Fibroblast of mammary gland (primary cell): ENCODE measurements at regions not wholly inside any gene's neighbourhood (a gene's known extent, or its start where the extent isn't known, plus 50 kb on each side); places are given as distances from the start of the nearest gene placed in this dataset.
A peak's percentile ranks its signal among the peaks of the same experiment; 100 is the strongest.

Experiments
- DNase-seq: peaks from one replicate; pipeline ENCODE4 v3.0.0-alpha.2; 2010; ENCODE audit warnings: low read depth
- H3K4me3 ChIP-seq: 2 replicates; pipeline ENCODE4 v1.5.1; 2011; ENCODE audit warnings: low read depth, mild to moderate bottlenecking, low read length, moderate library complexity; ENCODE audit not compliant: control insufficient read depth
- CTCF ChIP-seq: conservative IDR thresholded peaks from 2 replicates; pipeline ENCODE4 v1.5.1; 2011; ENCODE audit warnings: low read depth, low read length, inconsistent platforms; ENCODE audit not compliant: control insufficient read depth, insufficient read depth

- TF ChIP-seq CTCF = no peak
- H3K4me3 ChIP-seq = no peak overlapping the region
- no peak for DNase-seq
Observed at GRCh38 chr10:4057021-4057420, 272.0 kb upstream of the KLF6 start.

- TF ChIP-seq CTCF = no peak
- H3K4me3 ChIP-seq = no peak overlapping the region
- DNase-seq = no peak
Observed at GRCh38 chr10:4054656-4055435, 269.8 kb upstream of the KLF6 start.

- no peak overlapping the region for H3K4me3 ChIP-seq
- DNase-seq = no peak
- TF ChIP-seq CTCF = no peak
Observed at GRCh38 chr10:4053940-4054339, 268.9 kb upstream of the KLF6 start.

- no peak for DNase-seq
- no peak for TF ChIP-seq CTCF
Observed at GRCh38 chr10:4051641-4052151, 266.7 kb upstream of the KLF6 start.

GRCh38 chr10:4051011-4051640 is 266.1 kb upstream of the KLF6 start:
- peak; percentile 22 for DNase-seq
- H3K4me3 ChIP-seq = no peak overlapping the region
- no peak for TF ChIP-seq CTCF

More at GRCh38 chr10:4051641-4052151, 266.7 kb upstream of the KLF6 start:
- H3K4me3 ChIP-seq = no peak overlapping the region

GRCh38 chr10:4050061-4050460 is 265.1 kb upstream of the KLF6 start:
- DNase-seq = no peak
- H3K4me3 ChIP-seq = no peak overlapping the region
- no peak for TF ChIP-seq CTCF
